Smooth muscle cell (in vitro differentiated cells): ENCODE measurements at regions not wholly inside any gene's neighbourhood (a gene's known extent, or its start where the extent isn't known, plus 50 kb on each side); places are given as distances from the start of the nearest gene placed in this dataset.

ENCODE experiments used
- DNase-seq: peaks from one replicate; lab custom pipeline; 2025; ENCODE audit not compliant: unreplicated experiment; lab: John Stamatoyannopoulos, UW
- H2AFZ ChIP-seq: fragments of 200-600 bp; sonication (generic); 2 replicates; pipeline ENCODE4 v1.6.0; 2016; ENCODE audit warnings: antibody characterized with exemption, low read depth, mild to moderate bottlenecking
- H3F3A ChIP-seq: fragments of 200-600 bp; sonication (generic); 2 replicates; pipeline ENCODE4 v1.6.0; 2017; ENCODE audit warnings: antibody characterized with exemption, low read depth
- H3K27ac ChIP-seq: fragments of 200-600 bp; sonication (generic); 2 replicates; pipeline ENCODE4 v1.5.1; 2016; ENCODE audit warnings: low read depth, mild to moderate bottlenecking
- H3K27me3 ChIP-seq: fragments of 200-600 bp; sonication (generic); 2 replicates; pipeline ENCODE4 v1.6.1; 2016; ENCODE audit warnings: low read depth, mild to moderate bottlenecking
- H3K36me3 ChIP-seq: fragments of 200-600 bp; sonication (generic); 2 replicates; pipeline ENCODE4 v1.5.1; 2016; ENCODE audit warnings: low read depth
- H3K4me1 ChIP-seq: fragments of 200-600 bp; sonication (generic); 2 replicates; pipeline ENCODE4 v1.5.1; 2016; ENCODE audit warnings: low read depth
- H3K4me2 ChIP-seq: fragments of 200-600 bp; sonication (generic); 2 replicates; pipeline ENCODE4 v1.6.0; 2016; ENCODE audit warnings: mild to moderate bottlenecking
- H3K4me3 ChIP-seq: fragments of 200-600 bp; sonication (generic); 2 replicates; pipeline ENCODE4 v1.5.1; 2016; ENCODE audit warnings: mild to moderate bottlenecking
- H3K79me2 ChIP-seq: fragments of 200-600 bp; sonication (generic); 2 replicates; pipeline ENCODE4 v1.6.0; 2016; ENCODE audit warnings: low read depth, mild to moderate bottlenecking
- H3K9ac ChIP-seq: fragments of 200-600 bp; sonication (generic); 2 replicates; pipeline ENCODE4 v1.6.0; 2016; ENCODE audit warnings: low read depth
- H3K9me3 ChIP-seq: fragments of 200-600 bp; sonication (generic); replicated peaks from 2 replicates; pipeline ENCODE4 v1.5.1; 2016; ENCODE audit warnings: low read depth
- H4K20me1 ChIP-seq: fragments of 200-600 bp; sonication (generic); 2 replicates; pipeline ENCODE4 v1.6.0; 2016; ENCODE audit warnings: low read depth
- CTCF ChIP-seq: fragments of 200-600 bp; sonication (generic); IDR thresholded peaks from 2 replicates; pipeline ENCODE4 v1.5.1; 2017; ENCODE audit warnings: borderline replicate concordance, mild to moderate bottlenecking, antibody characterized with exemption; ENCODE audit not compliant: insufficient read depth, poor library complexity, severe bottlenecking
- WGBS: methylation state at CpG from one replicate; pipeline ENCODE4 v1.1.7; 2016; ENCODE audit warnings: low lambda C conversion rate; 5-methylcytosine and 5-hydroxymethylcytosine counted together

DNA sequence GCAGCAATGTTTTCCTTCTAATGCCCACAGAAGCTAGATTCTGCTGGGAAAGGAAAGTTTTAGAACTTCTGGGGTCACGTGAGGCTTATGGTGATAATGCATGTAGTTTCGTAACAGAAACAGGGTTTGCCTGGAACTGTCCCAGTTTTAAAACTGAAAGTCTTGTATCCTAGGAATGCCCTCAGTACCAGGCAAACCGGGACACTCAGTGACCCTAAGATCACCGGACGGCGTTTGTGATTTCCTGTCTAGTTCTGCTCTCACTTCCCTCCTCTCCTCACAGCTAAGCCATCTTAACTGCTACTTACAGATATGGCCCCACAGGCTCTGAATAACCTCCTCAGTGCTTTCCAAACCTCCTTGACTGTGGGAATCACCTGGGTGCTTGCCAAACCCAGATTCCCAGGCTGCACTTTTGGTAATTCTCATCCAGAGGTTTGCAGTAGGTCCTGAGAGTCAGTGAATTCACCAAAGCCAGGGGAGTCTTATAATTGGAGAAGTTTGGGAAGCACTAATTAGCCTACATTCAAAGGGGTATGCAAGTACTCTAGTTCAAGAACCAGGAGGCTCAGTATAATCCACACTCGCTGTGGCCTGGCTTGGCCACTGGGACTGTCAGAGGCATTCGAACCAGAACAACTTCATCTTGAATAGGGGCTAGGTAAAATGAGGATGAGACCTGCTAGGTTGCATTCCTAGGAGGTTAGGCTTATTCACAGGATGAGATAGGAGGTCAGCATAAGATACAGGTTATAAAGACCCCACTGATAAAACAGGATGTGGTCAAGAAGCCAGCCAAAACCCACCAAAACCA, 231.6 kb upstream of the MYLIP start:
- Histone ChIP-seq H3K4me2 (peak overlapping the region; percentile 68), H3F3A (peaks cover 22% of the 10 kb centered on the region), H4K20me1 (no peaks in the 10 kb centered on the region), H3K4me3 (peak overlapping the region; percentile 10), H2AFZ (peak overlapping the region; percentile 32), H3K9ac (no peak overlapping the region), H3K27ac (peak overlapping the region; percentile 53), H3K79me2 (no peaks in the 10 kb centered on the region), H3K9me3 (peaks cover 6% of the 10 kb centered on the region), H3K4me1 (peaks cover 3% of the 10 kb centered on the region), H3K36me3 (peaks cover 2% of the 10 kb centered on the region), H3K27me3 (no peaks in the 10 kb centered on the region)
- no peak for DNase-seq
- WGBS: 26% methylated on average over 8 of the region's 8 CpGs
- no peak for TF ChIP-seq CTCF

DNA sequence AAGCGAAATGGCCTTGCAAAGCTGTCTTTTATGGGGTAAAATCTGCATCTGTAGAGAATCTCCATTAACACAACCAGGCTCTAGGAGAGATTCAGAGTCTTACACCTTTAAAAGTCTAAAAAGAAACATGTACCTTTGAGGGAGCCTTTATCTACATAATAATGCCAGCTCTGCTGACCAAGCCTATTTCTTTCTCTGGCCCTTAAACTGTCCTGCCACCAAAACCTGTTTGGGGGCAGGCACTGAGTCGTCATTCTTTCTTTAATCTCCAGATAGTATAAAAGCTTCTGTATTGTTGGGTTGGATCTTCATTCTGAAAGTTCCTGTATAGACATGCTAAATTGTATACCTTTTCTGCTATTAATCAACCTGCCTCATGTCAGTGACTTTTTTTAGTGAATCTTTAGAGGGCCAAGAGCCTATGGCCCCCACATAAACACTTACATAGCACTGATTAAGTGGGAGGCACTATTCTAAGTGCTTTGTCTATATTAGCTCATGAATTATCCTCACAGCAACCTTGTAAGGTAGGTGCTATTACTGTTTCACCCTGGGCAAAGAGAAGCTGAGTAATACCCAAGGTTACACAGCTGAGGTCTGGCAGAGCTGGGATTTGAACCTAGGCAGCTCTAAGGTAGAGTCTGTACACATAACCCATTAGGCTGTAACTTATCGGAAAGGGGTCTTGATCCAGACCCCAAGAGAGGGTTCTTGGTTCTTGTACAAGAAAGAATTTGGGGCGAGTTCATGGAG, 232.3 kb upstream of the DTNBP1 start:
- no peaks in the 10 kb centered on the region for H3K27me3 ChIP-seq
- H3K4me3 ChIP-seq: no peak overlapping the region
- H3K36me3 ChIP-seq: peaks cover 2% of the 10 kb centered on the region
- no peaks in the 10 kb centered on the region for H4K20me1 ChIP-seq
- peaks cover 6% of the 10 kb centered on the region for H3K9me3 ChIP-seq
- 89% methylated on average over 4 of the region's 4 CpGs for WGBS
- H3K79me2 ChIP-seq: no peaks in the 10 kb centered on the region
- H3K4me2 ChIP-seq: no peak overlapping the region
- no peak overlapping the region for H3K27ac ChIP-seq
- no peak overlapping the region for H2AFZ ChIP-seq
- no peak for DNase-seq
- H3K9ac ChIP-seq: no peak overlapping the region
- TF ChIP-seq CTCF: no peak
- peaks cover 3% of the 10 kb centered on the region for H3K4me1 ChIP-seq
- H3F3A ChIP-seq: peaks cover 22% of the 10 kb centered on the region

DNA sequence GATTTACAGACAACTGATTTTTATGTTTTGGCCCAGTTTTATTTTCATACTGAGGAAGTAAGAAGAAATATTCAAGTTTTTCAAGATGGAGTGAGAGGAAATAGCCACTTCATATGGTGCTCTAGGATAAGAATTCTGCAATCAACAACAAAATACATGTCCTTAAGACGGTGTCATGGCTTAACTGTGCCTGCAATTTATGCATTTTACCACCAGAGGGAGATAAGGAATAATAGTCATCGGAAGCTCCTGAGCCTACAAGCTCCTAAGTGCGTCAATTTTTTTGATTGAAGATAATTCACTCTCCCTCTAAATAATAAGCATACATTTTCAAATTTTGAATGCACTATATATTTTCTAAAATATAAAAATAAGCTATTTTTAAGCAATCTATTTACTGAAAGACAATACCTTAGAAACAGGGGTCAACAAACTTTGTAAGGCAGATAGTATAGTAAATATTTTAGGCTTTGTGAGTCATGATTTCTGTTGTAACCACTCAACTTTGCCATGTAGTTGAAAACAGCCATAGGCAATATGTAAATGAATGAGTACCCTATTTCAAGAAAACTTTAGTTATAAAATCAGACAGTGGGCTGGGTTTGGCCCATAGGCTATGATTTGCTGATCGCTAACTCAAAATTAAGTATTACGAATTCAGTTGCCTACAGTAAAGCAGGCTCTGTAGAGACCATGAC, 230.9 kb upstream of the DTNBP1 start:
- Histone ChIP-seq H2AFZ (no peak overlapping the region), H3K9ac (no peak overlapping the region), H3F3A (peaks cover 22% of the 10 kb centered on the region), H4K20me1 (no peaks in the 10 kb centered on the region), H3K4me3 (no peak overlapping the region), H3K4me1 (peaks cover 3% of the 10 kb centered on the region), H3K27me3 (no peaks in the 10 kb centered on the region), H3K27ac (no peak overlapping the region), H3K36me3 (peaks cover 2% of the 10 kb centered on the region), H3K4me2 (no peak overlapping the region), H3K79me2 (no peaks in the 10 kb centered on the region), H3K9me3 (peaks cover 6% of the 10 kb centered on the region)
- WGBS: 59% methylated on average over 5 of the region's 5 CpGs
- DNase-seq: no peak
- TF ChIP-seq CTCF: peak; percentile 62
